IPS DF 19.7 (cell line): ENCODE measurements at regions not wholly inside any gene's neighbourhood (a gene's known extent, or its start where the extent isn't known, plus 50 kb on each side); places are given as distances from the start of the nearest gene placed in this dataset.

Experiments used
- DNase-seq: peaks from one replicate; pipeline ENCODE4 v3.0.0-alpha.2; 2013; ENCODE audit warnings: low read depth, low spot score

- no peak for DNase-seq
These were observed 113.1 kb downstream of the RHOU start for GRCh38 chr1:228848406-228848805.

- no peak for DNase-seq
These were observed 113.8 kb downstream of the RHOU start for GRCh38 chr1:228849011-228849541.

GRCh38 chr1:228850141-228851100 lies 115.1 kb downstream of the RHOU start:
- DNase-seq, result no peak

GRCh38 chr1:228851193-228851592 lies 115.9 kb downstream of the RHOU start:
- DNase-seq, result no peak

- no peak for DNase-seq
These were observed 116.3 kb downstream of the RHOU start for GRCh38 chr1:228851618-228852017.

- DNase-seq, result no peak
These were observed 116.7 kb downstream of the RHOU start for GRCh38 chr1:228852024-228852423.

GRCh38 chr1:228852511-228853088 lies 117.3 kb downstream of the RHOU start:
- no peak for DNase-seq

- no peak for DNase-seq
These were observed 117.9 kb downstream of the RHOU start for GRCh38 chr1:228853191-228853590.

- DNase-seq, result no peak
These were observed 118.4 kb downstream of the RHOU start for GRCh38 chr1:228853637-228854036.

- no peak for DNase-seq
These were observed 119.6 kb downstream of the RHOU start for GRCh38 chr1:228854907-228855306.

GRCh38 chr1:228857611-228858010 lies 122.3 kb downstream of the RHOU start:
- DNase-seq, result no peak

GRCh38 chr1:228860911-228861831 lies 125.9 kb downstream of the RHOU start:
- DNase-seq, result no peak

GRCh38 chr1:228861832-228862180 lies 126.5 kb downstream of the RHOU start:
- no peak for DNase-seq

- no peak for DNase-seq
These were observed 127.5 kb downstream of the RHOU start for GRCh38 chr1:228862542-228863505.

- DNase-seq, result no peak
These were observed 128.5 kb downstream of the RHOU start for GRCh38 chr1:228863776-228864175.

GRCh38 chr1:228865627-228866330 lies 130.5 kb downstream of the RHOU start:
- no peak for DNase-seq

- DNase-seq, result no peak
These were observed 131.2 kb downstream of the RHOU start for GRCh38 chr1:228866468-228866867.

GRCh38 chr1:228867108-228867950 lies 132.1 kb downstream of the RHOU start:
- DNase-seq, result no peak
